NB4 (cell line): ENCODE measurements at regions not wholly inside any gene's neighbourhood (a gene's known extent, or its start where the extent isn't known, plus 50 kb on each side); places are given as distances from the start of the nearest gene placed in this dataset.

Source experiments
- POLR2A ChIP-seq: IDR thresholded peaks from 2 replicates; pipeline ENCODE4 v1.6.1; 2011; ENCODE audit warnings: mild to moderate bottlenecking; ENCODE audit not compliant: insufficient read length; ENCODE audit errors: extremely low read depth
- TF ChIP-seq, protein P1 (sequence below): IDR thresholded peaks from one replicate; pipeline ENCODE4 v1.5.1; 2012; ENCODE audit warnings: low read depth, low read length
- TF ChIP-seq, protein P2 (sequence below): IDR thresholded peaks from 2 replicates; pipeline ENCODE4 v1.6.1; 2011; ENCODE audit warnings: low read depth, low read length

- no peak for TF ChIP-seq POLR2A
- TF ChIP-seq, protein P1, sequence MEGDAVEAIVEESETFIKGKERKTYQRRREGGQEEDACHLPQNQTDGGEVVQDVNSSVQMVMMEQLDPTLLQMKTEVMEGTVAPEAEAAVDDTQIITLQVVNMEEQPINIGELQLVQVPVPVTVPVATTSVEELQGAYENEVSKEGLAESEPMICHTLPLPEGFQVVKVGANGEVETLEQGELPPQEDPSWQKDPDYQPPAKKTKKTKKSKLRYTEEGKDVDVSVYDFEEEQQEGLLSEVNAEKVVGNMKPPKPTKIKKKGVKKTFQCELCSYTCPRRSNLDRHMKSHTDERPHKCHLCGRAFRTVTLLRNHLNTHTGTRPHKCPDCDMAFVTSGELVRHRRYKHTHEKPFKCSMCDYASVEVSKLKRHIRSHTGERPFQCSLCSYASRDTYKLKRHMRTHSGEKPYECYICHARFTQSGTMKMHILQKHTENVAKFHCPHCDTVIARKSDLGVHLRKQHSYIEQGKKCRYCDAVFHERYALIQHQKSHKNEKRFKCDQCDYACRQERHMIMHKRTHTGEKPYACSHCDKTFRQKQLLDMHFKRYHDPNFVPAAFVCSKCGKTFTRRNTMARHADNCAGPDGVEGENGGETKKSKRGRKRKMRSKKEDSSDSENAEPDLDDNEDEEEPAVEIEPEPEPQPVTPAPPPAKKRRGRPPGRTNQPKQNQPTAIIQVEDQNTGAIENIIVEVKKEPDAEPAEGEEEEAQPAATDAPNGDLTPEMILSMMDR: no peak
- TF ChIP-seq, protein P2, sequence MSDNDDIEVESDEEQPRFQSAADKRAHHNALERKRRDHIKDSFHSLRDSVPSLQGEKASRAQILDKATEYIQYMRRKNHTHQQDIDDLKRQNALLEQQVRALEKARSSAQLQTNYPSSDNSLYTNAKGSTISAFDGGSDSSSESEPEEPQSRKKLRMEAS: no peak
Observed at GRCh38 chr5:97420646-97421045, 237.6 kb upstream of the RIOK2 start.
